Hepatocyte (in vitro differentiated cells): ENCODE measurements at regions not wholly inside any gene's neighbourhood (a gene's known extent, or its start where the extent isn't known, plus 50 kb on each side); places are given as distances from the start of the nearest gene placed in this dataset.

Source experiments
- CTCF ChIP-seq: fragments of 200-600 bp; sonication (generic); IDR thresholded peaks from 2 replicates; pipeline ENCODE4 v1.5.1; 2016; ENCODE audit warnings: antibody characterized with exemption, mild to moderate bottlenecking; ENCODE audit not compliant: poor library complexity
- EZH2 ChIP-seq: fragments of 200-600 bp; sonication (generic); IDR thresholded peaks from 2 replicates; pipeline ENCODE4 v1.6.1; 2016; ENCODE audit warnings: antibody characterized with exemption, mild to moderate bottlenecking, borderline replicate concordance
- EZH2phosphoT487 ChIP-seq: fragments of 200-600 bp; sonication (generic); IDR thresholded peaks from one replicate; pipeline ENCODE4 v1.6.1; 2018; ENCODE audit warnings: antibody characterized with exemption, mild to moderate bottlenecking, low read depth, moderate library complexity; ENCODE audit not compliant: unreplicated experiment, severe bottlenecking

GRCh38 chr14:25620515-25620914 lies 570.6 kb upstream of the STXBP6 start:
- TF ChIP-seq CTCF = no peak
- no peak for TF ChIP-seq EZH2
- no peak for TF ChIP-seq EZH2phosphoT487
